Smooth muscle cell (in vitro differentiated cells): ENCODE measurements at regions not wholly inside any gene's neighbourhood (a gene's known extent, or its start where the extent isn't known, plus 50 kb on each side); places are given as distances from the start of the nearest gene placed in this dataset.

Experiments used
- DNase-seq: peaks from one replicate; lab custom pipeline; 2025; ENCODE audit not compliant: unreplicated experiment; lab: John Stamatoyannopoulos, UW
- H2AFZ ChIP-seq: fragments of 200-600 bp; sonication (generic); 2 replicates; pipeline ENCODE4 v1.6.0; 2016; ENCODE audit warnings: antibody characterized with exemption, low read depth, mild to moderate bottlenecking
- H3F3A ChIP-seq: fragments of 200-600 bp; sonication (generic); 2 replicates; pipeline ENCODE4 v1.6.0; 2017; ENCODE audit warnings: antibody characterized with exemption, low read depth
- H3K27ac ChIP-seq: fragments of 200-600 bp; sonication (generic); 2 replicates; pipeline ENCODE4 v1.5.1; 2016; ENCODE audit warnings: low read depth, mild to moderate bottlenecking
- H3K27me3 ChIP-seq: fragments of 200-600 bp; sonication (generic); 2 replicates; pipeline ENCODE4 v1.6.1; 2016; ENCODE audit warnings: low read depth, mild to moderate bottlenecking
- H3K36me3 ChIP-seq: fragments of 200-600 bp; sonication (generic); 2 replicates; pipeline ENCODE4 v1.5.1; 2016; ENCODE audit warnings: low read depth
- H3K4me1 ChIP-seq: fragments of 200-600 bp; sonication (generic); 2 replicates; pipeline ENCODE4 v1.5.1; 2016; ENCODE audit warnings: low read depth
- H3K4me2 ChIP-seq: fragments of 200-600 bp; sonication (generic); 2 replicates; pipeline ENCODE4 v1.6.0; 2016; ENCODE audit warnings: mild to moderate bottlenecking
- H3K4me3 ChIP-seq: fragments of 200-600 bp; sonication (generic); 2 replicates; pipeline ENCODE4 v1.5.1; 2016; ENCODE audit warnings: mild to moderate bottlenecking
- H3K79me2 ChIP-seq: fragments of 200-600 bp; sonication (generic); 2 replicates; pipeline ENCODE4 v1.6.0; 2016; ENCODE audit warnings: low read depth, mild to moderate bottlenecking
- H3K9ac ChIP-seq: fragments of 200-600 bp; sonication (generic); 2 replicates; pipeline ENCODE4 v1.6.0; 2016; ENCODE audit warnings: low read depth
- H3K9me3 ChIP-seq: fragments of 200-600 bp; sonication (generic); replicated peaks from 2 replicates; pipeline ENCODE4 v1.5.1; 2016; ENCODE audit warnings: low read depth
- H4K20me1 ChIP-seq: fragments of 200-600 bp; sonication (generic); 2 replicates; pipeline ENCODE4 v1.6.0; 2016; ENCODE audit warnings: low read depth
- WGBS: methylation state at CpG from one replicate; pipeline ENCODE4 v1.1.7; 2016; ENCODE audit warnings: low lambda C conversion rate; 5-methylcytosine and 5-hydroxymethylcytosine counted together
- TF ChIP-seq, protein P1 (sequence below): fragments of 200-600 bp; sonication (generic); IDR thresholded peaks from 2 replicates; pipeline ENCODE4 v1.5.1; 2017; ENCODE audit warnings: borderline replicate concordance, mild to moderate bottlenecking, antibody characterized with exemption; ENCODE audit not compliant: insufficient read depth, poor library complexity, severe bottlenecking

GRCh38 chr6:141026504-141026903 is 1106.2 kb upstream of the GJE1 start:
- TF ChIP-seq, protein P1, sequence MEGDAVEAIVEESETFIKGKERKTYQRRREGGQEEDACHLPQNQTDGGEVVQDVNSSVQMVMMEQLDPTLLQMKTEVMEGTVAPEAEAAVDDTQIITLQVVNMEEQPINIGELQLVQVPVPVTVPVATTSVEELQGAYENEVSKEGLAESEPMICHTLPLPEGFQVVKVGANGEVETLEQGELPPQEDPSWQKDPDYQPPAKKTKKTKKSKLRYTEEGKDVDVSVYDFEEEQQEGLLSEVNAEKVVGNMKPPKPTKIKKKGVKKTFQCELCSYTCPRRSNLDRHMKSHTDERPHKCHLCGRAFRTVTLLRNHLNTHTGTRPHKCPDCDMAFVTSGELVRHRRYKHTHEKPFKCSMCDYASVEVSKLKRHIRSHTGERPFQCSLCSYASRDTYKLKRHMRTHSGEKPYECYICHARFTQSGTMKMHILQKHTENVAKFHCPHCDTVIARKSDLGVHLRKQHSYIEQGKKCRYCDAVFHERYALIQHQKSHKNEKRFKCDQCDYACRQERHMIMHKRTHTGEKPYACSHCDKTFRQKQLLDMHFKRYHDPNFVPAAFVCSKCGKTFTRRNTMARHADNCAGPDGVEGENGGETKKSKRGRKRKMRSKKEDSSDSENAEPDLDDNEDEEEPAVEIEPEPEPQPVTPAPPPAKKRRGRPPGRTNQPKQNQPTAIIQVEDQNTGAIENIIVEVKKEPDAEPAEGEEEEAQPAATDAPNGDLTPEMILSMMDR, result no peak
- DNase-seq, result no peak
- 88% methylated on average over 1 of the region's 1 CpG for WGBS

GRCh38 chr6:141024526-141024925 is 1108.2 kb upstream of the GJE1 start:
- H4K20me1 ChIP-seq, result no peaks in the 10 kb centered on the region
- H3K27me3 ChIP-seq, result no peaks in the 10 kb centered on the region
- no peak overlapping the region for H3K4me2 ChIP-seq
- no peak overlapping the region for H2AFZ ChIP-seq
- 92% methylated on average over 2 of the region's 2 CpGs for WGBS
- no peaks in the 10 kb centered on the region for H3K36me3 ChIP-seq
- H3K4me3 ChIP-seq, result no peak overlapping the region
- H3K9ac ChIP-seq, result no peak overlapping the region
- TF ChIP-seq, protein P1, result no peak
- no peaks in the 10 kb centered on the region for H3K79me2 ChIP-seq
- no peaks in the 10 kb centered on the region for H3K9me3 ChIP-seq
- H3K27ac ChIP-seq, result no peak overlapping the region
- H3K4me1 ChIP-seq, result no peaks in the 10 kb centered on the region
- DNase-seq, result no peak
- H3F3A ChIP-seq, result no peaks in the 10 kb centered on the region

More at GRCh38 chr6:141026504-141026903, 1106.2 kb upstream of the GJE1 start:
- no peak overlapping the region for H3K27ac ChIP-seq
- H3K9ac ChIP-seq, result no peak overlapping the region
- no peaks in the 10 kb centered on the region for H3K36me3 ChIP-seq
- no peaks in the 10 kb centered on the region for H3F3A ChIP-seq
- no peaks in the 10 kb centered on the region for H3K79me2 ChIP-seq
- no peak overlapping the region for H3K4me2 ChIP-seq
- no peaks in the 10 kb centered on the region for H3K27me3 ChIP-seq
- H3K9me3 ChIP-seq, result no peaks in the 10 kb centered on the region
- no peaks in the 10 kb centered on the region for H4K20me1 ChIP-seq
- no peak overlapping the region for H2AFZ ChIP-seq
- no peak overlapping the region for H3K4me3 ChIP-seq
- no peaks in the 10 kb centered on the region for H3K4me1 ChIP-seq

DNA sequence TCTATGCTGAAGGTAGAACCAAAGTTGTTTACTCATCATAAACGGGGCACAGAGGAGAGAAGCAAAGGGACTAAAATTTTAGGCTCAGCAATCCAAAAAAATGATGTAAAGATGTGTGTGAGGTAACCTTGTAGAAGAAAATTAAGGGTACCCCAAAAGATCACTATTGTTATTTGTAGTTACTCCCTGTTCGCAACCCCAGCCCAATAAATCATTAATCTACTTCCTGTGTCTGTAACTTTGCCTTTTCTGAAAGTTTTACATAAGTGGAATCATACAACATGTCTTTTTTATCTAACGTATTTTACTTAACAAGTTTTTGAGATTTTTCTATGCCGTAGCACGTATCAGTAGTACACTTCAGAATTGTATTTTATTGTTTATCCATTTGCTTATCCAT is 1114.8 kb upstream of the GJE1 start:
- no peaks in the 10 kb centered on the region for H4K20me1 ChIP-seq
- DNase-seq, result no peak
- no peaks in the 10 kb centered on the region for H3K36me3 ChIP-seq
- H3K27ac ChIP-seq, result no peak overlapping the region
- H3K4me1 ChIP-seq, result no peaks in the 10 kb centered on the region
- TF ChIP-seq, protein P1, result no peak
- H3K9ac ChIP-seq, result no peak overlapping the region
- H3K4me3 ChIP-seq, result no peak overlapping the region
- H2AFZ ChIP-seq, result no peak overlapping the region
- H3K4me2 ChIP-seq, result no peak overlapping the region
- H3K27me3 ChIP-seq, result no peaks in the 10 kb centered on the region
- no peaks in the 10 kb centered on the region for H3F3A ChIP-seq
- H3K9me3 ChIP-seq, result no peaks in the 10 kb centered on the region
- no peaks in the 10 kb centered on the region for H3K79me2 ChIP-seq
- 92% methylated on average over 5 of the region's 5 CpGs for WGBS

GRCh38 chr6:141000917-141001316 is 1131.8 kb upstream of the GJE1 start:
- Histone ChIP-seq H3K79me2 (no peaks in the 10 kb centered on the region), H3K9me3 (no peaks in the 10 kb centered on the region), H3K4me3 (no peak overlapping the region), H2AFZ (no peak overlapping the region), H3F3A (no peaks in the 10 kb centered on the region), H3K9ac (no peak overlapping the region), H3K36me3 (no peaks in the 10 kb centered on the region), H3K27ac (no peak overlapping the region), H3K4me2 (no peak overlapping the region), H3K4me1 (no peaks in the 10 kb centered on the region), H3K27me3 (no peaks in the 10 kb centered on the region), H4K20me1 (no peaks in the 10 kb centered on the region)
- DNase-seq, result no peak
- TF ChIP-seq, protein P1, result no peak
- WGBS, result 80% methylated on average over 2 of the region's 2 CpGs
